Lower leg skin (tissue), 3 donors: ENCODE measurements at regions not wholly inside any gene's neighbourhood (a gene's known extent, or its start where the extent isn't known, plus 50 kb on each side); places are given as distances from the start of the nearest gene placed in this dataset.

ENCODE experiments used
- CTCF ChIP-seq, 3 donors: fragments of 450-650 bp; IDR thresholded peaks; one replicate each; pipeline ENCODE4 v1.5.1; 2016; ENCODE audit warnings: antibody characterized with exemption in 3 of 3, mild to moderate bottlenecking in 3 of 3, moderate library complexity in 2 of 3
- POLR2A ChIP-seq, 2 donors: fragments of 450-650 bp; IDR thresholded peaks; one replicate each; pipeline ENCODE4 v1.6.1; 2016 to 2017; ENCODE audit warnings: antibody characterized with exemption in 2 of 2, mild to moderate bottlenecking in 1 of 2, moderate library complexity in 1 of 2

- TF ChIP-seq CTCF (IDR thresholded peaks at IDR 0.05) (no peak), POLR2A (IDR thresholded peaks at IDR 0.05) (no peak)
These were observed 143.1 kb upstream of the KCNMB2 start for GRCh38 chr3:178393146-178393545.
